ENCODE measurements at regions not wholly inside any gene's neighbourhood (a gene's known extent, or its start where the extent isn't known, plus 50 kb on each side); places are given as distances from the start of the nearest gene placed in this dataset.
A peak's percentile ranks its signal among the peaks of the same experiment; 100 is the strongest.

GRCh38 chr2:19033240-19033639 is 325.2 kb downstream of the OSR1 start:
- H2BK5ac ChIP-seq (ENCODE audit: low read depth, low read length, poor library complexity, severe bottlenecking) = no peak overlapping the region
- peak overlapping the region; percentile 54; the same call in 1 of the 2 replicates for H2AK5ac ChIP-seq (ENCODE audit: low read depth, low read length)
- H2BK120ac ChIP-seq (ENCODE audit: low read depth, low read length) = 0 out of 2 replicates have a peak overlapping the region, but pooled peaks have one; percentile 31
- H3K9me1 ChIP-seq (ENCODE audit: insufficient read depth, low read length) = peaks cover 3% of the 10 kb centered on the region; the same call in 1 of the 2 replicates
- no peak overlapping the region; the same call in 1 of the 2 replicates for H3K14ac ChIP-seq (replicated peaks; ENCODE audit: low read depth, low read length)
- H3K9ac ChIP-seq (ENCODE audit: low read depth, low read length) = no peak overlapping the region
- ATAC-seq (ENCODE audit: low read depth) (no peak), DNase-seq (peak; percentile 26)
- H4K8ac ChIP-seq (ENCODE audit: low read depth in 2 of 2, low read length in 2 of 2) = no peak overlapping the region
- H3K27me3 ChIP-seq (ENCODE audit: control insufficient read depth, insufficient read depth, low read length) = no peaks in the 10 kb centered on the region
- no peak overlapping the region for H2BK20ac ChIP-seq (ENCODE audit: low read depth, low read length)
- POLR2A ChIA-PET (ENCODE audit: unreplicated experiment) = no interaction called here
- H3K4me2 ChIP-seq (ENCODE audit: low read depth, low read length) = no peak overlapping the region
- WGBS, 2 experiments (ENCODE audit: extremely low coverage in 2 of 2, insufficient read length in 1 of 2) = 86% methylated on average over 1 of the region's 3 CpGs; no CpG with 5 or more reads in 1 of the 2 experiments
- H3K4me3 ChIP-seq (ENCODE audit: insufficient read depth, low read depth, low read length) = no peak overlapping the region
- dilution Hi-C loops (cut with HindIII; ENCODE audit: low sequenced_read_pairs, unreplicated experiment) (no loop called here), in situ Hi-C loops (cut with MboI; ENCODE audit: low sequenced_read_pairs) (no loop called here), intact Hi-C loops (cut with micrococcal nuclease) (no loop called here)
- H3K4ac ChIP-seq (ENCODE audit: low read depth, low read length) = peak overlapping the region; percentile 14; the same call in 1 of the 2 replicates
- H3K79me1 ChIP-seq (ENCODE audit: low read depth in 1 of 2, low read length in 2 of 2) = no peaks in the 10 kb centered on the region
- TF ChIP-seq RAD21 (IDR thresholded peaks at IDR 0.05; ENCODE audit: low read length) = no peak
- 0 out of 2 replicates have a peak, but pooled peaks have one; percentile 6 for TF ChIP-seq CEBPB (IDR thresholded peaks at IDR 0.05; ENCODE audit: low read depth, low read length)
- peak overlapping the region; percentile 5 for H2AFZ ChIP-seq (replicated peaks; ENCODE audit: low read length, poor library complexity)
- H3K18ac ChIP-seq (ENCODE audit: low read depth, low read length) = no peak overlapping the region
- peak overlapping the region; percentile 20; the same call in 1 of the 2 replicates for H4K5ac ChIP-seq (ENCODE audit: low read depth, low read length)
- no peak overlapping the region for H3K23ac ChIP-seq (ENCODE audit: low read depth, low read length)
- no peak overlapping the region for H4K91ac ChIP-seq (ENCODE audit: insufficient read depth, low read depth, low read length)
- H3K56ac ChIP-seq (ENCODE audit: extremely low read depth, insufficient read depth, low read length) = no peak overlapping the region
- CTCF ChIA-PET = no interaction called here
- H3K4me1 ChIP-seq (ENCODE audit: control insufficient read depth, insufficient read depth, low read length) = peaks cover 11% of the 10 kb centered on the region
- H4K20me1 ChIP-seq (ENCODE audit: insufficient read depth, low read length) = no peaks in the 10 kb centered on the region
- 0 out of 3 replicates have a peak overlapping the region, but pooled peaks have one; percentile 24 for H2BK15ac ChIP-seq (ENCODE audit: low read depth, low read length)
- BruUV-seq (replicated peaks) = no TSS peak
- H3K36me3 ChIP-seq (ENCODE audit: control insufficient read depth, insufficient read depth, low read length) = no peaks in the 10 kb centered on the region
- no peak overlapping the region for H2AK9ac ChIP-seq (replicated peaks; ENCODE audit: low read depth, low read length, poor library complexity)
- no peaks in the 10 kb centered on the region for H3K9me3 ChIP-seq (ENCODE audit: control insufficient read depth, insufficient read depth, low read length)
- H3K27ac ChIP-seq (ENCODE audit: insufficient read depth, low read length) = no peak overlapping the region

All from IMR-90 (cell line).